Ovary (tissue), 7 donors: ENCODE measurements at regions not wholly inside any gene's neighbourhood (a gene's known extent, or its start where the extent isn't known, plus 50 kb on each side); places are given as distances from the start of the nearest gene placed in this dataset.

Experiments
- DNase-seq, 5 donors: peaks; one replicate each; pipeline ENCODE4 v3.0.0-alpha.2; 2019 to 2020
- H3K27ac ChIP-seq, 2 donors: fragments of 200-600 bp; one replicate each; pipeline versions ENCODE4 v1.5.1 to v1.8.0; 2019 to 2022
- H3K27me3 ChIP-seq: fragments of 200-600 bp; one replicate; pipeline ENCODE4 v1.8.0; 2022
- H3K36me3 ChIP-seq: fragments of 200-600 bp; sonication (generic); one replicate; pipeline ENCODE4 v1.5.1; 2019
- H3K4me1 ChIP-seq: one replicate; pipeline ENCODE4 v1.8.1; 2013; ENCODE audit warnings: mild to moderate bottlenecking, moderate library complexity; ENCODE audit not compliant: insufficient read depth
- H3K4me3 ChIP-seq: fragments of 200-600 bp; sonication (generic); one replicate; pipeline ENCODE4 v1.5.1; 2017
- H3K9me3 ChIP-seq, 2 donors: fragments of 200-600 bp in 1 of 2; sonication (generic) in 1 of 2; one replicate each; pipeline versions ENCODE4 v1.5.1 to v1.8.1; 2013 to 2019; ENCODE audit warnings: mild to moderate bottlenecking in 1 of 2, moderate library complexity in 1 of 2
- CTCF ChIP-seq, 3 donors: fragments of 450-650 bp in 2 of 3; fragments of 200-600 bp in 1 of 3; IDR thresholded peaks; one replicate each; pipeline versions ENCODE4 v1.5.1 to v1.8.0; 2016 to 2022; ENCODE audit warnings: antibody characterized with exemption in 3 of 3, mild to moderate bottlenecking in 1 of 3
- EP300 ChIP-seq: sonication (generic); formaldehyde crosslinking; IDR thresholded peaks from one replicate; pipeline ENCODE4 v1.6.1; 2017; ENCODE audit warnings: antibody characterized with exemption
- POLR2A ChIP-seq: fragments of 450-650 bp; IDR thresholded peaks from one replicate; pipeline ENCODE4 v1.6.1; 2017; ENCODE audit warnings: antibody characterized with exemption, mild to moderate bottlenecking, moderate library complexity
- WGBS, 3 donors: extraction: QIAGEN DNeasy Blood & Tissue Kit in 1 of 3; methylation state at CpG; one replicate each; pipeline versions ENCODE4 v1.1.5 to v1.1.7; 2013 to 2017; 5-methylcytosine and 5-hydroxymethylcytosine counted together
- intact Hi-C, 4 donors: fragments of 100-400 bp; cut with DNase I; formaldehyde crosslinking; loops; one replicate each; pipeline versions ENCODE4 v1.11.0 to v1.15.1; 2022 to 2023
- donor health status: DM: no; HTN: no; CAD: no; lungs with moderate emphysema.
- donor health status: DM: no; HTN: no; CAD: no.
- donor health status: Bipolar disorder and iron deficiency.
- donor health status: DM: no; HTN: no; CAD: no.
- donor health status: DM: yes; HTN: yes; CAD: no.

GRCh38 chr6:144849920-144850319 is 564.8 kb downstream of the UTRN start:
- no peaks in the 10 kb centered on the region for H3K9me3 ChIP-seq
- no peaks in the 10 kb centered on the region for H3K36me3 ChIP-seq
- intact Hi-C loops: no loop called here
- no peak for DNase-seq
- H3K4me1 ChIP-seq: no peaks in the 10 kb centered on the region
- 93 to 96% (median 93%) methylated on average over 2 of the region's 2 CpGs for WGBS, 3 donors
- TF ChIP-seq POLR2A (no peak), EP300 (no peak), CTCF (IDR thresholded peaks at IDR 0.05) (no peak)
- no peak overlapping the region for H3K27ac ChIP-seq
- H3K27me3 ChIP-seq: no peaks in the 10 kb centered on the region
- H3K4me3 ChIP-seq: no peak overlapping the region

- TF ChIP-seq POLR2A (no peak), CTCF (IDR thresholded peaks at IDR 0.05) (no peak), EP300 (no peak)
- intact Hi-C loops: no loop called here
Observed at GRCh38 chr6:144853603-144854002, 568.5 kb downstream of the UTRN start.

GRCh38 chr6:144854654-144855053 is 569.5 kb downstream of the UTRN start:
- intact Hi-C loops: no loop called here
- Histone ChIP-seq H3K9me3 (no peaks in the 10 kb centered on the region), H3K36me3 (no peaks in the 10 kb centered on the region), H3K27ac (no peak overlapping the region), H3K4me3 (no peak overlapping the region), H3K27me3 (no peaks in the 10 kb centered on the region), H3K4me1 (no peaks in the 10 kb centered on the region)
- WGBS, 3 donors: 77 to 81% (median 79%) methylated on average over 1 of the region's 1 CpG
- TF ChIP-seq CTCF (IDR thresholded peaks at IDR 0.05) (no peak), EP300 (no peak), POLR2A (no peak)
- DNase-seq: no peak

More at GRCh38 chr6:144853603-144854002, 568.5 kb downstream of the UTRN start:
- H3K27me3 ChIP-seq: no peaks in the 10 kb centered on the region
- DNase-seq: no peak
- H3K4me1 ChIP-seq: no peaks in the 10 kb centered on the region
- no peak overlapping the region for H3K27ac ChIP-seq
- H3K4me3 ChIP-seq: no peak overlapping the region
- WGBS, 3 donors: 65 to 87% (median 86%) methylated on average over 4 of the region's 4 CpGs
- no peaks in the 10 kb centered on the region for H3K9me3 ChIP-seq
- no peaks in the 10 kb centered on the region for H3K36me3 ChIP-seq

- Histone ChIP-seq H3K27me3 (no peaks in the 10 kb centered on the region), H3K36me3 (no peaks in the 10 kb centered on the region), H3K4me3 (no peak overlapping the region), H3K4me1 (no peaks in the 10 kb centered on the region), H3K27ac (no peak overlapping the region), H3K9me3 (no peaks in the 10 kb centered on the region)
- intact Hi-C loops: no loop called here
- no peak for DNase-seq
- TF ChIP-seq POLR2A: no peak
- TF ChIP-seq EP300: no peak
- TF ChIP-seq CTCF (IDR thresholded peaks at IDR 0.05): no peak
Observed at GRCh38 chr6:144855375-144855774, 570.2 kb downstream of the UTRN start.
